SK-N-SH treated with all-trans-retinoic acid at 6 μM for 48 hours (cell line): ENCODE measurements at regions not wholly inside any gene's neighbourhood (a gene's known extent, or its start where the extent isn't known, plus 50 kb on each side); places are given as distances from the start of the nearest gene placed in this dataset.

Source experiments
- ATAC-seq: fragments of 200-7000 bp; cut with Tn5 transposase; 3 replicates; pipeline ENCODE4 v1.9.1; 2020; ENCODE audit warnings: mild to moderate bottlenecking, moderate library complexity
- ARNTL ChIP-seq: fragments of 450-650 bp; formaldehyde crosslinking; IDR thresholded peaks from 2 replicates; pipeline ENCODE4 v1.5.0; 2020; ENCODE audit warnings: low read depth, mild to moderate bottlenecking, moderate library complexity, borderline replicate concordance
- BACH2 ChIP-seq: fragments of 250-450 bp; sonication (Bioruptor Pico); IDR thresholded peaks from 2 replicates; pipeline ENCODE4 v1.9.0; 2021; ENCODE audit warnings: mild to moderate bottlenecking, borderline replicate concordance
- CREB5 ChIP-seq: fragments of 250-450 bp; sonication (Bioruptor Pico); IDR thresholded peaks from 2 replicates; pipeline ENCODE4 v1.5.1; 2020; ENCODE audit warnings: low read depth, mild to moderate bottlenecking, moderate library complexity
- CSRNP3 ChIP-seq: fragments of 250-450 bp; sonication (Bioruptor Pico); IDR thresholded peaks from 2 replicates; pipeline ENCODE4 v1.5.1; 2021; ENCODE audit warnings: mild to moderate bottlenecking, moderate library complexity
- ISL1 ChIP-seq: fragments of 250-450 bp; sonication (Bioruptor Pico); IDR thresholded peaks from 2 replicates; pipeline ENCODE4 v2.1.2; 2022; ENCODE audit warnings: mild to moderate bottlenecking, moderate library complexity
- OSR1 ChIP-seq: fragments of 250-450 bp; sonication (Bioruptor Pico); IDR thresholded peaks from 2 replicates; pipeline ENCODE4 v1.8.0; 2022; ENCODE audit warnings: moderate library complexity, mild to moderate bottlenecking, inconsistent platforms
- PATZ1 ChIP-seq: fragments of 250-450 bp; sonication (Bioruptor Pico); IDR thresholded peaks from 2 replicates; pipeline ENCODE4 v1.8.0; 2020; ENCODE audit warnings: mild to moderate bottlenecking, moderate library complexity, borderline replicate concordance
- POU6F1 ChIP-seq: fragments of 250-450 bp; sonication (Bioruptor Pico); IDR thresholded peaks from 2 replicates; pipeline ENCODE4 v1.8.0; 2021; ENCODE audit warnings: low read depth, mild to moderate bottlenecking, moderate library complexity, borderline replicate concordance
- RARB ChIP-seq: fragments of 250-450 bp; sonication (Bioruptor Pico); IDR thresholded peaks from 2 replicates; pipeline ENCODE4 v1.8.0; 2021; ENCODE audit warnings: mild to moderate bottlenecking, moderate library complexity
- SNAI2 ChIP-seq: fragments of 250-450 bp; sonication (Bioruptor Pico); IDR thresholded peaks from 2 replicates; pipeline ENCODE4 v1.5.0; 2020; ENCODE audit warnings: mild to moderate bottlenecking, moderate library complexity
- TCF4 ChIP-seq: fragments of 250-450 bp; sonication (Bioruptor Pico); IDR thresholded peaks from 2 replicates; pipeline ENCODE4 v1.8.0; 2021; ENCODE audit warnings: mild to moderate bottlenecking, moderate library complexity, borderline replicate concordance
- TOX ChIP-seq: fragments of 250-450 bp; sonication (Bioruptor Pico); IDR thresholded peaks from 2 replicates; pipeline ENCODE4 v1.8.0; 2021; ENCODE audit warnings: mild to moderate bottlenecking, moderate library complexity, borderline replicate concordance
- TSHZ2 ChIP-seq: fragments of 250-450 bp; sonication (Bioruptor Pico); IDR thresholded peaks from 2 replicates; pipeline ENCODE4 v1.5.0; 2020; ENCODE audit warnings: mild to moderate bottlenecking, moderate library complexity
- ZFP30 ChIP-seq: fragments of 450-650 bp; formaldehyde crosslinking; IDR thresholded peaks from 2 replicates; pipeline ENCODE4 v1.5.0; 2022; ENCODE audit warnings: mild to moderate bottlenecking, moderate library complexity
- ZNF565 ChIP-seq: fragments of 450-650 bp; formaldehyde crosslinking; conservative IDR thresholded peaks from 2 replicates; pipeline ENCODE4 v1.5.0; 2020; ENCODE audit warnings: low read depth, mild to moderate bottlenecking, moderate library complexity
- ZNF70 ChIP-seq: fragments of 450-650 bp; formaldehyde crosslinking; IDR thresholded peaks from 2 replicates; pipeline ENCODE4 v1.5.0; 2020; ENCODE audit warnings: mild to moderate bottlenecking, moderate library complexity

GRCh38 chr12:85523197-85523596 lies 243.2 kb downstream of the ALX1 start:
- no peak for ATAC-seq
- TF ChIP-seq TCF4 (CRISPR knock-in tag) (no peak), ARNTL (CRISPR knock-in tag) (no peak), CSRNP3 (no peak), TSHZ2 (CRISPR knock-in tag) (no peak), OSR1 (CRISPR knock-in tag) (no peak)

- ATAC-seq, result no peak
Measured at GRCh38 chr12:85527192-85527591, 247.2 kb downstream of the ALX1 start.

More at GRCh38 chr12:85527192-85527591, 247.2 kb downstream of the ALX1 start:
- TF ChIP-seq TOX (no peak), CREB5 (CRISPR knock-in tag) (no peak), TSHZ2 (CRISPR knock-in tag) (no peak), PATZ1 (CRISPR knock-in tag) (no peak), ARNTL (CRISPR knock-in tag) (no peak), RARB (CRISPR knock-in tag) (no peak), ZFP30 (CRISPR knock-in tag) (no peak), TCF4 (CRISPR knock-in tag) (no peak), ZNF70 (CRISPR knock-in tag) (no peak), ISL1 (CRISPR knock-in tag) (no peak), SNAI2 (CRISPR knock-in tag) (no peak), ZNF565 (CRISPR knock-in tag) (no peak), POU6F1 (CRISPR knock-in tag) (no peak), BACH2 (CRISPR knock-in tag) (no peak)
